HG02610 (cell line): ENCODE measurements at regions not wholly inside any gene's neighbourhood (a gene's known extent, or its start where the extent isn't known, plus 50 kb on each side); places are given as distances from the start of the nearest gene placed in this dataset.
A peak's percentile ranks its signal among the peaks of the same experiment; 100 is the strongest.

Experiments
- ATAC-seq: cut with Tn5 transposase; IDR thresholded peaks from one replicate; pipeline ENCODE4 v1.9.1; 2021; ENCODE audit warnings: mild to moderate bottlenecking, moderate library complexity; ENCODE audit not compliant: unreplicated experiment

DNA sequence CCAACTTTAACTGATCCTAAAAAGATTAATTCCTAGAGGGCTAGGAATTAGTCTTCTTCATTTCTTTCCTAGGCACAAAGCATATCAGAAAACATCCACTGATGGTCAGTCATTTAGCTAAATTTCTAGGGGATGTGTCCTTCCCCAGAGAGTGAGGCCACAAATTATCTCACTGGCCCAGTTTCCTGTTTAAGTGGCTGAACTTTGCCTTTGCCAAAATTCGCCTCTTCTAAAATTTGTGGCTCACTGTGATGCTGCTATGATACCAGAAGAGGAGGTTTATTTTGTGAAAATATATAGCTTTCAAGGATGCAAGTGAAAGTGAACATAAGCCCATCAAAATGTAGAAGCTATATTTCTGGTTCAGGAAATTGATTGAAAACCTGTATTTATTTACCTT lies 98.1 kb upstream of the FER start:
- ATAC-seq, result no peak

GRCh38 chr5:108649106-108649505 lies 98.6 kb upstream of the FER start:
- ATAC-seq, result no peak

GRCh38 chr5:108642170-108642906 lies 105.4 kb upstream of the FER start:
- peak; percentile 98 for ATAC-seq

- no peak for ATAC-seq
These were observed 106.1 kb upstream of the FER start for GRCh38 chr5:108641596-108641995.

- no peak for ATAC-seq
These were observed 108.3 kb upstream of the FER start for GRCh38 chr5:108639366-108639765.

GRCh38 chr5:108638021-108638420 lies 109.7 kb upstream of the FER start:
- ATAC-seq, result no peak

DNA sequence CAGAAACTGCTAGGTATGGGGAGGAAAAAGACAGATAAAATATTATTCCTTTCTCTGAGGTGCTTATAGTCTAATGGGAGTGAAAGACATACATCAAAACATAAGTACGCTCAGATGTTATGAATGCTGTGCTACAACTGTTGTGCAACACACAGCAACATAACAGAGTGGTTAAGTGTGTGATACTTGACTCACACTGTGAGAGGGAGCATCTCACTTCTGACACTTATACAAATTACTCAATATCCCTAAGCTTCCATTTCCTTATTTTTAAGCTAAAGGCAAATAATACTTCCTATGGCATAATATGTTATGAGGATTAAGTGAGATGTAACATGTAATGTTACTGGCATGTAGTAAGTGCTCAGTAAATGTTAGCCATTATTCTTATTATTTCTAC lies 110.6 kb upstream of the FER start:
- no peak for ATAC-seq

DNA sequence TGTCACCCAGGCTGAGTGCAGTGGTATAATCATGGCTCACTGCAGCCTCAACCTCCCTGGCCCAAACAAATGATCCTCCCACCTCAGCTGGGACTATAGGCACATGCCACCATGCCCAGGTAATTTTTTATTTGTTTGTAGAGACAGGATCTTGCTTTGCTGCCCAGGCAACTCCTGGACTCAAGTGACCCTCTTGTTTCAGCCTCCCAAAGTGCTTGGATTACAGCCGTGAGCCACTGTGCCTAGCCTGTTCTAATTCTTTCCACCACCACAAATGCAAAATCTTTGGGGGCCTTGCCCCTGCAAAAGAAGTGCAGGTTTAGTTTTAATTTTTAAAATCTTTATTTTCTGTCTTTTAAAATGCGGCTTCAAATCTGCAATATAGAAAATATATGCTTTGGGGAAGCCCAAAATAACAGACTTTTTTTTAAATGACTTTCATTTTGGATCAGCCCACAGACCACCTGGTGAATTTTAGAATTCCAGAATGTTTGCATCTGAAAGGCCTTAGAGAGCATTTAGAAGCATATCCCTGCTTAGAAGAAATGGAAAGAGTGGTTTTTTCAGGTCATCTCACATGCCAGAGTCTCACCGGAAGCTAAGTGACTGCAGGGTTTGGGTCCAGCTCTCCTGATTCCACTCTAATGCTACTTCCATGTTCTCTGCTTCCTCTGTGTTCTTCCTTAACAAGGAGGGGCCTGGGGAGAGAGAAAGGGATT lies 111.4 kb upstream of the FER start:
- no peak for ATAC-seq

DNA sequence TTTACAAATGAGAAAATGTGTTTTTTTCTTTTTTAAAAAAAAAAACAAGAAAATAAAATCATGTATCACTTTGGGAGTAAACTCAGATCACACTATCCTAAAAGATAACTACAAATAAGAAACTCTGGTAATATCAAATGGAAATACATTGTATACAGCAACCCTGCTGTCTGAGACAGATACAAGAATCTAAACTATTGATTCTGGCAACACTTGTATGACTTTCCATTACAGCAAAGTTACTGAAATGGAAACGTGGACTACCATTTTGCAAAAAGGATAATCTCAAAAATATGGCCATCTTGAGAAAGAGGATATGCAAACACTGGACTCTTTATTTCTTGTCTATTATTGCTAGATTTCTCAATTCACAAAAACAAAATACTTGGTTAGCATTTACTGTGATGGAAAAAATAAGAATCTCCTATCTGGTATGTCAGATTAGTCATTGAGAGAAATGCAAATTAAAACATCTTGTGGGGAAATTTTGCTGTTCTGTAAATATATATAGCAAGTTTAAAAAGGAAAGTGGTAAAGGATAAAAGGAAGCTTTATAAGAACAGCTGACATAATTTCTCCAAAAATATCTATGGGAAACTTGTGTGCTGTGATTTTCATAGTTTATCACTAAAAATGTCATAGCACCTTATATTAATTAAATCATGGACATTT lies 112.9 kb upstream of the FER start:
- ATAC-seq, result peak; percentile 78

DNA sequence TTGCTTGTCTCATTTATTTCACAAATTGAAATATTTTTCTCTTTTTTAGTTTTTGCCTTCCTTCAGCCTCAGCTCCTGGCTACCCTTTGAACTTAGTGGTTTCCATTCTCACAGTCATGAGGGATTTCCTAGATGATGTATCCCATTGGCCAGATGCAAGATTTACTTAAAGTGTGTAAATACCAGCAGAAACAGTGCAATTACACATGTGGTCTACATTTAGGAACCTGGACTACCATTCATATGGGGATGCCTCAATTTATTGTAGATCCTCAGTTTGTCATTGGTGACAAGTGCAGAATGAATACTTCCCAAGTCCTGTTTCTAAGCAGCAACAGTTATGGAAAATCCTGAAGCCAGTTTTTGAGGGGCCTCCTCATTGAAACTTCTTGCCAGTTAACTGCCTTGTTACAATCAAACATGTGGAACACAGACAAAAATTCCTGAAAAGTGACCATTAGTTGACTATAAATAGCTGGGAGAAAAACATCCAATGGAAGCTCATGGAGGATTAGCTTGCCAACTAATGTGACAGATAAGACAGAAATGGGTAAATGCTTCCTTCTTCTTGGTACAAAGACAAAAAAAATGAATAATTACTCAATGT lies 113.6 kb upstream of the FER start:
- ATAC-seq, result no peak

- ATAC-seq, result no peak
These were observed 117.7 kb upstream of the FER start for GRCh38 chr5:108629779-108630528.

- ATAC-seq, result no peak
These were observed 122.0 kb upstream of the FER start for GRCh38 chr5:108625654-108626053.

- ATAC-seq, result no peak
These were observed 123.9 kb upstream of the FER start for GRCh38 chr5:108623826-108624225.

DNA sequence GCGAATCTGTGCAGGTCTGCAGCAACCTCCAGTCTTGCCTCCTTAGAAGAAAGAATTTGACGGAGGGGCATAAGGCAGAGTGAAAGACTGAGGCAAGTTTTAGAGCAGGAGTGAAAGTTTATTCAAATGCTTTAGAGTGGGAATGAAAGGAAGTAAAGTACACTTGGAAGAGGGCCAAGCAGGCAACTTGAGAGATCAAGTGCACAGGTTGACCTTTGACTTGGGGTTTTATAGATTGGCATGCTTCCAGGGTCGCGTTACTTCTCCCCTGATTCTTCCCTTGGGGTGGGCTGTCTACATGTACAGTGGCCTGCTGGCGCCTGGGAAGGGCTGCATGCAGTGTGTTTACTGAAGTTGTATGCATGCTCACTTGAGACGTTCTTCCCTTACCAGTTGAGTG lies 127.2 kb upstream of the FER start:
- ATAC-seq, result no peak

- no peak for ATAC-seq
These were observed 127.9 kb upstream of the FER start for GRCh38 chr5:108619815-108620214.

GRCh38 chr5:108617467-108618435 lies 129.9 kb upstream of the FER start:
- ATAC-seq, result no peak

- no peak for ATAC-seq
These were observed 132.5 kb upstream of the FER start for GRCh38 chr5:108615216-108615615.

DNA sequence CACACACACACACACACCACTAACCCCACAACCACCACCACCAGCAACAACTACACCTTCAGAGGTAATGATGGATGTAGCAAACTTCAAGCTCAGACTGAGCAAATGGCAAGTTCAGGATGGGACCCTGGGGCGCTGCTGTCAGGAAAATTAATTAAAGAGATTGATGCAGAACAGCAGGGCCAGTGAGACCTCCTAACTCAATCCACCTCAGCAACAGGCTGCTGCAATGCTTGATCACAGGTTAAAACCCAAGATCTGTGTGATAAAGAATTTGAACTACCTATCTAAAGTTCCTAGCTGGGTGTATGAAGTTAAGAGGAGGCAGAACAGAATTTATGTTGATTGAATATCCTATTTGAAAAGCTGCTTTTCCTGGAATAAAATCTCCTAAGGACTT lies 140.3 kb upstream of the FER start:
- no peak for ATAC-seq

GRCh38 chr5:108606185-108606584 lies 141.5 kb upstream of the FER start:
- ATAC-seq, result no peak

- ATAC-seq, result no peak
These were observed 144.9 kb upstream of the FER start for GRCh38 chr5:108602830-108603229.
